DMS 273 (cell line): ENCODE measurements at regions not wholly inside any gene's neighbourhood (a gene's known extent, or its start where the extent isn't known, plus 50 kb on each side); places are given as distances from the start of the nearest gene placed in this dataset.

Experiments
- DNase-seq: peaks from one replicate; lab custom pipeline; 2025; ENCODE audit not compliant: unreplicated experiment; lab: John Stamatoyannopoulos, UW

DNA sequence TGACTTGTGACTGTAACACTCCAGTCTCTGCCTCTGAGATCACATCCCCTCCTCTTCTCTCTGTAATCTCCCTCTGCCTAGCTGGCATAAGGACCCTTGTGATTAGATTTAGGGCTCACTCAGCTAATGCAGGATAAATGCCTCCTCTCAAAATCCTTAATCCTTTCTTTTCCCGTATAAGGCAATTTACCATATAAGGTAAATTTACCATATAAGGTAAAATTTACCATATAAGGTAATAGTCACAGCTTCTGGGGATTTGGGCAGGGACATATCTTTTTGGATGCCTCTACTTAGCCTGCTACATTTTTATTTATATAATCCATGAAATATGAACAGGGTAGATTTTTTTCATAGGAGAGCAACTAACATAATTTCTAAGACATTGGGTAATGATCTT lies 318.0 kb upstream of the PUM3 start:
- DNase-seq: no peak

DNA sequence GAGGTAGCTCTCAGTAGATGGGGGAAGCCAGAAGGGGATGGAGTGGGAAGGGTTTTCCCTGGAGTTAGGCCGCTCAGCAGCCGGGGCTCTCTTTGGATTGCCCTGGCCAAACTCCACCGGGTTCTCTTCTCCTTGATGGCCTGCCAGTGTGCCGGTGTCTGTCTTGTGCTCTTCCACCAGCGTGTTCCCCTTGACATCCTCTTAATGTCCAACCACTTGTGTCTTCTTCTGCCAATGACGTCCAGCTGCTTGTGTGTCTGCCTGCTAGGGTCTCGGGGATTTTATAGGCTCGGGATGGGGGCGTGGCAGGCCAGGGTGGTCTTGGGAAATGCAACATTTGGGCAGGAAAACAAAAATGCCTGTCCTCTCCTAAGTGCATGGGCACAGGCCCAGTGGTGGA lies 313.1 kb upstream of the PUM3 start:
- no peak for DNase-seq

DNA sequence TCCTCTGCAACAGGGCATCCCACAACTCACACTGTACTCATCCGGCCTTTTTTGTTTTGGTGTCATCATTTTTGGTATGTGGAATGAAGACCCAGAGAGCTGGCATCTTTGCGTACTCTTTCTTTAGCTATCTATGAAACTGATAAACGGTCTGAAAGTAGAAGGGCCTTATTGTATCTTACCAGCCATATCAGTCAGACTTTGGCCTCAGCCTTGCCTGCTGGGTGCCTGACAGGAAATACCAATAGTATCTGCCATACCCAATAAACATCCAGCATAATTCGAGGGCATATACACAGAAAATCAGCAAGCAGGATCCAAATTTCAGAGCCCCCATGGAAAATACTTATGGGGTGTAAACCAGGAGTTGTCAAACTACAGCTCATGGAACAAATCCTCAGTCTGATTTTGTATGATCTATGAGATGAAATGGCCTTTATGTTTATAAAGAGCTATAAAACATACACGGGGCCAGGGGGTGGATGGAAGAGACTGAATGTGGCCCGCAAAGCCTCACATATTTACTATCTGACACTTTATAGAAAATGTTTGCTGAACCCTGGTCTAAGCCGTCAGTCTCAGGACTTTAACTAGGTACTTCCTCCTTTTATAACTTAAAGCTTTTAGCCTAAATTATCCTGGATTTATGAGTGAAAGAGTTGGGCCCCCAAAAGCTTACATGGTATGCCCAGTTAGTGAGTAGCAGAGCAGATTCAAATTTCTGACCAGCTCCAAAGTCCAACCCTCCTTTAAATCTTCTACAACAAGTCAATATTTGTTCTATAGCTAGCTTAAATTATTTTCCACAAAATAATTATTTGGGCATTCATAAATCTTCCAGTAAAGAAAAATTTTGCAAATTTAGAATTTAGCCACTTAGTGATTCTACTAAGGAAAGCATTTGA lies 308.0 kb upstream of the PUM3 start:
- no peak for DNase-seq

DNA sequence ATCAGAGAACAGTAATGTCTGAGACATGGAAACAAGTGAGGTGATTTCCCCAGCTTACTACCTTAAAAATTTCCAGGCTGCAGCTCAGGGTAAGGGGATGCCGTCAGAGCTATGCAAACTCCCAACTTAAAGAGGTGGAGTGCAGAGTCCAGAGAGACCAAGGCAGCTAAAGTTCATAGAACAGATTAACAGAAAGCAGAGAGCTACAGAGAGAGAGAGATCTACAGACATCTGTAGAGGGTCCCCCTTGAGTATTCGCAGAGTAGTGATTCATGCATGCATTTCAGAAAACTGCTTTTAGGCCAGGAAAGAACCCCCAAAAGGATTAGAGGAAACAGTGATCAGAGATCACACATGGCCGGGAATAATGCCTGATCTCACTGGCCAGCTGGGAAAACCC lies 306.2 kb upstream of the PUM3 start:
- DNase-seq: no peak

DNA sequence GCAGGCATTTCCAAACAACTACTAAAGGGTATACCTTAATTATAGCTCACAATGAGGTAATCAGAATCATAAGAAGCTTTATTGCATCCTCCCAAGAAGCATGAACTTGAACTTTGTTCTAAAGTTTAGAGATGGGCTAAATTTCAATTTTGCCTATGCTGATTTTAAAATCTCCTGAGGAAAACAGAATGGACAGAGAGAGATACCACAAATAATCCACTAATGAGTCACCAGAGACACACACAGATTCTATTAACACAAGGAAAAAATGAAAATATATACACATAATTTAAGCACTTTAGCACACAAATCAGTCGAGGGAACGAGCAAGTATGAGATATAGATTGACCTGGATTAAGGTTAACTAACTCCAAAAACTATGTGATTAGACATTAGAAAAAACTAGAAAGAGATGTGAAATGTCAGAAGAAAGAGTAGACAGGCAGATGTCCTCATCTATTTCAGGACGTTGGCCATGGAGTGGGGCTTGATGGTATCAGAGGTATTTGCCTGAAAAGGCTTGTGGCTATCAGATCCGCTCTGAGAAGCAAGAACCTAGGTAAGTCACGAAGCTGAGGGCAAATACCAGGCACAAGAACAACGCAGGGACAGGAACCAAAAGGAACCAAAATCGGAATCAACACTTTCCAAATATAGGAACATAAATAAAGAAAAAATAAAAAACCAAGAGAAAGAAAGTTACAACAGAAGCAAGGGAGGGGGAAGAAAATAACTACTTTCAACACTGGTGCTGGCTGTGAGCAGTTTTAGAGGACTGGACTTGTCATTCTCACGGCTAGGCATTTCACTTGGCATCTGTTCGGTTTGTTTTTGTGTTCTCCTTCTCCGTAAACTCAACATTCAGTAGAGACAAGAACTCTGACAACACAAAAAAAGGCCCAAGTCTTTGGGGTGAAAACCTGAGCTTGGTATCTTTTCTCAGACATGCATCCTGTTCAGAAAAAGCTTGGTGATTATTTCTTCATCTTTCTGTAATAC lies 294.6 kb upstream of the PUM3 start:
- peak; percentile 28 for DNase-seq

DNA sequence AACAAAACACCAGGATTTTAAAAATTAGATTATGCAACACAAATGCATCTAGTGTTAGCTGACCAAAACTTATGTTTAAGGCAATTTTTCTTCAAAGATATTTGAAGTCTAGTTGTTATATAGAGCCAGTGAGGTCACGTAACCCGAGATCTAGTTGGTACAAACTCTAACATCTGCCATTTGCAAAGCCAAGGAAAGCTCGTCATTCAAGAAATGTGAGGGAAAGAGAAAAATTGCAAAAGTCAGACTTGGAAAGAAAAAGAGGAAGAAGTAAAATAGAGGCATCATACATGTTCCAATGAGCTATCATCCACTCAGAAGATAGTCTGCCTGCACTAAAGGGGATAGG lies 293.4 kb upstream of the PUM3 start:
- DNase-seq: peak; percentile 60

- peak; percentile 41 for DNase-seq
Measured at GRCh38 chr9:3136686-3137346, 292.9 kb upstream of the PUM3 start.

DNA sequence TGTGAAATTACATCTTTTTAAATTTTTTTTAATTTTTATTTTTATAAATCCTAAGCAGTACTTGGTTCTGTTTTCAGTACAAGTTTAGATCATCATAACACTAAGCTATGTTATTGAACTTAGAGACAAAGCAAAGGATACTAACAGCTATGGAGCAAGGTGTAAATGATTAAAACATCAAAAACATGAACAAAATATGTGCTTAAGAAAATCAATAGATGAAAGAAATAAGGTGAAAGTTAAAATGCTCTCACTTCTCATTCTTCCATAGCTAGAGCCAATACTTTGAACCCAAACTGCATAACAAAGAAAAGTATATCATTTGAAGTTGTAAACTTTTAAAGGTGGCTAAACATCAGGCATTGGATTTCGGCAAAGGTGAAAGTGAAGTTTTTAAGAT lies 292.3 kb upstream of the PUM3 start:
- DNase-seq: no peak

DNA sequence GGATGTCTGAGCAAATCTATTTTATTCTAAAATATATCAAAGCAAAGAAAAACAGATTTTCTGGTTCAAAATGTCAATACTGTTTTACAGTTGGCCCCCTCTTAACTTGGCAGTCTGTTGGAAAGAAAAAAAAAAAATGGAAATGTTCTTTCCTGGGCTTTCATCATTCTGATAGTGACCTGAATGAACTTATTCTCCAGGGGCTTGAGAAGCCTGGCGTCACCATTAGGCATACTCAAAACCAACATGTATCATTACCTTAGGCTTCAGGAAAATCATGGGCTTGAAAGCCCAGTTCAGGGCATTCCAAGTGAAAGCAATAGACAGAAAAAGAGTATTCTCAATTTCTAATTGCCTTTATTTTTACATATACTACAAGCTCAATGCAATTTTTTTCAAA lies 283.7 kb upstream of the PUM3 start:
- DNase-seq: no peak

GRCh38 chr9:3125602-3126405 lies 281.9 kb upstream of the PUM3 start:
- no peak for DNase-seq

DNA sequence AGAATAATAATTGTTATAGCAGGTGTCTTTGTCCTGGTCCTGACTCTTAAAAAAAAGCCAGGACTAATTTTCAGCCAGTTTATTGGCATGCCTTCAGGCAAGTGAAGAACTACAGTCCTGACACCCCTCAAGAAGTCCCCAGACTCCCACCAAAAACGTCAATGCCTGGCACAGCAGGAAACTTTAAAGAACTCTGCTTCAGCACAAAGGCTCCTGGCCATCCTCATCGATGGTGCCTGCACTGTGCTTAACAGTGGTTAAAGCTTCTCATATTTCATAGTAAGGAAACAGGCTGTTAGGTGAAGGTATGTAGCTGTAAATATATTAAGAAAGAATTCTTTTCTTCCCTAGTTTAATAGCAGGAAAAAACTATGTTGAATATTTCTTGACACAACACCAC lies 280.1 kb upstream of the PUM3 start:
- DNase-seq: no peak

DNA sequence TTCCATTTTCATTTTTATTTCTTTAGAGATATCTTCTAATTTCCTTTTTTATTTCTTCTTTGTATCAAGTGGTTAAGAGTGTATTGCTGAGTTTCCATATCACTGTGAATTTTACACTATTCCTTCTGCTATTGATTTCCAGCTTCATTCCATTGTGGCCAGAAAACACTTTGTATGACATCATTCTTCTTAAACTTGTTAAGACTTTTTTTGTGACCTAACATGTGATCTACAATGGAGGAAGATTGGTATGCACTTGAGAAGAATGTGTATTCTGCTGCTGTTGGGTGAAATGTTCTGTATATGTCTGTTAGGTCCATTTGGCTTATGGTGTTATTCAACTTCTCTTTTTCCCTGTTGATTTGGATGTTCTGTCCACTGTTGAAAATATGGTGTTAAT lies 274.2 kb upstream of the PUM3 start:
- no peak for DNase-seq

- DNase-seq: no peak
Measured at GRCh38 chr9:3099646-3100045, 255.8 kb upstream of the PUM3 start.

- no peak for DNase-seq
Measured at GRCh38 chr9:3088219-3088618, 244.3 kb upstream of the PUM3 start.

DNA sequence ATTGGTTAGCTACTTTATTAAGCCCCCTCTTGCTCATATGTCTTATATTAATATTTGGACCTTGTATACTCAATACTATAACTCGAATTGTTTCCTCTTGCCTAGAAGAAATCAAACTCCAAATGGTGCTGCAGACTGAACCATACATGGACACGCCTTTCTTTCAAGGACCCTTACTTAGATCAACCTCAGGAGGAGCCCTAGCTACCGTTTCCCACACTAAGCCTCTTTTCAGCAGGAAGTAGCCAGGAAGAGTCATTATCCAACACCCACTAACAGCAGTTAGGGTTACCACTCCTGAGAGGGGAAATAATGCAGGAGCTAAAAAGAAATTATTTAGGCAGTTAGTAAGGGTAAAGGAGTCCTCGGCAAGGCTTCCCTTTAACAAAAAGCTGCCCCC lies 243.8 kb upstream of the PUM3 start:
- DNase-seq: no peak

- no peak for DNase-seq
Measured at GRCh38 chr9:3080951-3081350, 237.1 kb upstream of the PUM3 start.

DNA sequence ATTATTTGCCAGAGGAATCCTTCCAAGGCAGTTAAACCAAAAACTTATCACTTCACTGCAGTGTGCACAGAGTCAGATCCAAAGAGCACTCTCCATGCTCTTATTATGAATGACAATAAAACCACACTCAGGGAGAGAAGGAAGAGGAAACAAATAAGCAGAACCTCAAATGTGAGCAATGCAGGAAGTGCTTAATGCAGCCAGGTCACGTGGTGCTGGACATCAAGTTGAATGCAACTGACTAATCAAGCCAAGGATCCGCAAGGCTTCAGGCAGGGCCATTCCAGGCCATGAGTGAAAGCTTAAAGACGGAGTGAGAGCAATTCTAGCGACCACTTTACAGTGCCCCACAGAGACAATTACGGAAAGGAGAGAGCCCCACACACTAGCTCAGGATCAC lies 230.4 kb upstream of the PUM3 start:
- no peak for DNase-seq

DNA sequence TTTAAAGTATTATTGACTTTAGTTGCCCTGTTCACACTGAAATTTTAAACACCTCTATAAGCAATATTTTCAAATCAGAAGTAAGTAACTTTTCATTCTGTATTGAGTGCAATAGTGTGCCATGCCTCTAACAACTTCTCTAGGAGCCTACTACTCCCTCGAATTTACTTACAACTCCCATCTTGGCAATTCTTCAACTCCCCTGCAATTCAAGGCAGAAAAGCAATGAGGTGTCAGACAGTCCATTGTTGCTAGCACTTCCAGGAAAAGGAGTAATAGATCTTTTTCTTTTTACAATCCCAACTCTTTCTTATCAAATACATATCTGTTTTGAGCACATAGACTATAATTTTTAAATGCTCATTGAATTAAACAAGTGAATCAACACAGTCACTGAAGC lies 222.7 kb upstream of the PUM3 start:
- no peak for DNase-seq

DNA sequence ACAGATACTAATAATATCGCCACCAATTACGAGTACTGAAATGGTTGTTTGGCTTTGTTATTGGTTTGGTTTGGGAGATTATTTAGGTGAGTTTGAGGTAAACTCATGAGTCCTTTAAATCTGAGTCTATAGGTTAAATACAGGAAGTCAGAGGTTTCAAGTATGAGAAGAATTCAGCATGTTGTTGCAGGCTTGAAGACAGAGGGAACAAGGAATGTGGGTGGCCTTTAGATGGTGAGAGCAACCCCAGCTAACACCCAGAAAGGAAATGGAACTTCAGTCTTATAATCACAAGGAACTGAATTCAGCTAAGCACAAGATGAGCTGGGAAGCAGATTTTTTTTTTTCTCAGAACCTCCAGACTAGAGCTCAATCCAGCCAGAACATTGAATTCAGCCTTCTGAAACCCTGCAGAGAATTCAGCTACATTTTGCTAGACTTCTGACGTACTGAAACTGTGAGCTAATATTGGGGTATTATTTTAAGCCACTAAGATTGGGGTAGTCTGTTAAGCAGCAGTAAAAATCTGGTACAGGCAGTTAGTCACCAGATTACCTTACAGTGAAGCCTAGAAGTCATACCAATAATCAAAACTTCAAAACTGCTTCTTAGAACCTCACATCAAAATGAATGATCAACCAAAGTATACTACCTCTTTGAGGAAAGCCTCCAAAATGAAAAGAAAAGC lies 216.0 kb upstream of the PUM3 start:
- no peak for DNase-seq

DNA sequence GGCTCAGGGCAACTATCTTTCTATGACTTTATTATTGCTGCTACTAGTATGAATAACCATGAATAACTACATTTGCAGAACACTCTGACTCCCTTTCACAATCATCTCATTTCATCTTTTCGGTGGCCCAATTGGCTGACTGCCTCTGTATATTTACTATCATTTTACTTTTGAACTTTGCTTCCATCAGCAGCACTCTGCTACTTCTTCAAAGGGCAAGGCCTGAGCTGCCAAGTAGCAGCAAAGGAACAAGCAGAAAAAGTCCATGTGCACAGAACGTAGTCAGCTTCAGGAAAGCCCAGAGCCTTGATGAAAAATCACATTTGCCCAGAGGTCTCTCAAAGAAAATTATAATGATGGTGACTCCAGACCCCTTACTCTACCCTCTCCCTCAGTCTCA lies 214.5 kb upstream of the PUM3 start:
- no peak for DNase-seq
